GM10248 (cell line): ENCODE measurements at regions not wholly inside any gene's neighbourhood (a gene's known extent, or its start where the extent isn't known, plus 50 kb on each side); places are given as distances from the start of the nearest gene placed in this dataset.
"Not testable (repeated sequence)": the region's sequence is repeated elsewhere in the genome, so short reads cannot be mapped to it uniquely, and the experiment has no call there.

Experiments used
- CTCF ChIA-PET: fragments of 300-600 bp; sonication (Branson Sonifier 250); formaldehyde crosslinking; extraction: SDS; loops from one replicate; lab custom pipeline; 2021; ENCODE audit warnings: antibody characterized with exemption; lab: Yijun Ruan, JAX
- POLR2A ChIA-PET: fragments of 350-650 bp; sonication (Branson Sonifier 250); formaldehyde crosslinking; extraction: SDS; loops from one replicate; lab custom pipeline; 2020; ENCODE audit warnings: antibody characterized with exemption; lab: Yijun Ruan, JAX
- DNase-seq: peaks from one replicate; pipeline ENCODE4 v3.0.0; 2012; ENCODE audit errors: extremely low spot score
- CTCF ChIP-seq: IDR thresholded peaks from 2 replicates; pipeline ENCODE4 v1.5.1; 2012; ENCODE audit warnings: mild to moderate bottlenecking, low read depth; ENCODE audit errors: extremely low read depth, missing control alignments, control extremely low read depth

GRCh38 chr20:52031206-52031562 lies 160.4 kb downstream of the ZFP64 start:
- no peak for TF ChIP-seq CTCF
- CTCF ChIA-PET, result no interaction called here
- POLR2A ChIA-PET, result no interaction called here
- no peak for DNase-seq

GRCh38 chr20:52029129-52029528 lies 162.4 kb downstream of the ZFP64 start:
- CTCF ChIA-PET, POLR2A ChIA-PET: not testable (repeated sequence)

GRCh38 chr20:52025938-52026337 lies 165.6 kb downstream of the ZFP64 start:
- no peak for DNase-seq
- CTCF ChIA-PET, result no interaction called here
- TF ChIP-seq CTCF, result no peak
- POLR2A ChIA-PET, result no interaction called here

More at GRCh38 chr20:52029129-52029528, 162.4 kb downstream of the ZFP64 start:
- DNase-seq, result not testable (repeated sequence)

- DNase-seq, result no peak
- TF ChIP-seq CTCF, result no peak
- POLR2A ChIA-PET, result no interaction called here
- CTCF ChIA-PET, result no interaction called here
These were observed 172.3 kb downstream of the ZFP64 start for GRCh38 chr20:52019313-52019712.

- TF ChIP-seq CTCF, result no peak
- POLR2A ChIA-PET, result no interaction called here
- DNase-seq, result no peak
- CTCF ChIA-PET, result no interaction called here
These were observed 173.8 kb downstream of the ZFP64 start for GRCh38 chr20:52017669-52018317.

- CTCF ChIA-PET, result interaction anchor here (0.9 kb wide), 1 partner anchor 8 kb away, joined by 3 read pairs; no protein-coding TSS in a partner anchor
- POLR2A ChIA-PET, result no interaction called here
- TF ChIP-seq CTCF, result no peak
- no peak for DNase-seq
These were observed 175.6 kb downstream of the ZFP64 start for GRCh38 chr20:52016022-52016421.

- ChIA-PET CTCF (no interaction called here), POLR2A (no interaction called here)
- TF ChIP-seq CTCF, result no peak
- no peak for DNase-seq
These were observed 176.4 kb downstream of the ZFP64 start for GRCh38 chr20:52015155-52015554.
